Testis (tissue), 2 donors: ENCODE measurements at regions not wholly inside any gene's neighbourhood (a gene's known extent, or its start where the extent isn't known, plus 50 kb on each side); places are given as distances from the start of the nearest gene placed in this dataset.

ENCODE experiments used
- CTCF ChIP-seq, 3 experiments: fragments of 450-650 bp in 2 of 3; fragments of 200-600 bp in 1 of 3; sonication (generic) in 1 of 3; IDR thresholded peaks; one replicate each; pipeline ENCODE4 v1.5.1; 2016 to 2019; ENCODE audit warnings: antibody characterized with exemption in 3 of 3, mild to moderate bottlenecking in 2 of 3, moderate library complexity in 1 of 3
- POLR2A ChIP-seq: fragments of 450-650 bp; IDR thresholded peaks from one replicate; pipeline ENCODE4 v1.6.1; 2017; ENCODE audit warnings: antibody characterized with exemption, mild to moderate bottlenecking, moderate library complexity

- no peak for TF ChIP-seq CTCF (IDR thresholded peaks at IDR 0.05)
- TF ChIP-seq POLR2A: no peak
Observed at GRCh38 chr5:42900734-42901133, 89.0 kb upstream of the SELENOP start.
